Left renal pelvis (tissue), 4 donors: ENCODE measurements at regions not wholly inside any gene's neighbourhood (a gene's known extent, or its start where the extent isn't known, plus 50 kb on each side); places are given as distances from the start of the nearest gene placed in this dataset.

ENCODE experiments used
- DNase-seq, 4 donors: peaks; one replicate each; pipeline ENCODE4 v3.0.0-alpha.2; 2013; ENCODE audit warnings: low read depth in 4 of 4, low spot score in 3 of 4

GRCh38 chr15:81454024-81454423 lies 80.0 kb upstream of the TMC3 start:
- DNase-seq, result no peak

DNA sequence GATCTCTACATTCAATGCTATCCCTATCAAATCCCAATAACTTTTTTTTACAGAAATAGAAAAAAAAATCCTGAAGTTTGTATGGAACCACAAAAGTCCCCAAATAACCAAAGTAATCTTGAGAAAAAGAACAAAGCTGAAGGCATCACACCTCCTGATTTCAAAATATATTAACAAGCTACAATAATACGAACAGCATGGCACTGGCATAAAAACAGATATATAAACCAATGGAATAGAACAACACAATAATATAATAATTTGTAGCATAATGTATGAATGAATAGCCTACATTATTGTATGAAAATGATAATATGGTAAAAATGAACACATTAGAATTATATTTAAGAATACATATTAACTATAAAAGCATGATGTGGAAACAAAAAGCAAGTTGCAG lies 76.7 kb upstream of the TMC3 start:
- no peak for DNase-seq

- DNase-seq, result no peak
Observed at GRCh38 chr15:81449836-81450474, 75.9 kb upstream of the TMC3 start.

GRCh38 chr15:81443040-81443820 lies 69.2 kb upstream of the TMC3 start:
- no peak for DNase-seq

DNA sequence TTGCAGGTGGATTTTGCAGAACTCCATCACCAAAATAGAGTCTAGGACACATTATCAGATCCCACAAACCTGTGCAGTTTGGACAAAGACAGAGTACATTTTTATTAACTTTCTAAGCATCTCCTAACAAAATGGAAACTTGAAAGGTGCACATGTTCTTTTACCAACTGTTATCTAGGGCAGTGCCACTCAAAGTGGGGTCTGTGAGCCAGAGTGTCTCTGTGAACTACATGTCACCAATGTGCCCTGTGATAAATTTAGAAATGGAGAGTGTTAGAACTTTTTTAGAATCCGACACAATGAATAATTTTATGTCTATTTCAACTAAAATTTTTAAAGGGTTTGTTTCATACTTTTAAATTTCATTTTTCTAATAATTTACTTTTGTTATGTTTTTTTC lies 68.4 kb upstream of the TMC3 start:
- DNase-seq, result no peak

GRCh38 chr15:81434851-81435250 lies 60.8 kb upstream of the TMC3 start:
- DNase-seq, result no peak

GRCh38 chr15:81433462-81433861 lies 59.4 kb upstream of the TMC3 start:
- no peak for DNase-seq

- DNase-seq, result no peak
Observed at GRCh38 chr15:81432179-81432578, 58.2 kb upstream of the TMC3 start.

GRCh38 chr15:81427176-81427575 lies 53.2 kb upstream of the TMC3 start:
- no peak for DNase-seq

DNA sequence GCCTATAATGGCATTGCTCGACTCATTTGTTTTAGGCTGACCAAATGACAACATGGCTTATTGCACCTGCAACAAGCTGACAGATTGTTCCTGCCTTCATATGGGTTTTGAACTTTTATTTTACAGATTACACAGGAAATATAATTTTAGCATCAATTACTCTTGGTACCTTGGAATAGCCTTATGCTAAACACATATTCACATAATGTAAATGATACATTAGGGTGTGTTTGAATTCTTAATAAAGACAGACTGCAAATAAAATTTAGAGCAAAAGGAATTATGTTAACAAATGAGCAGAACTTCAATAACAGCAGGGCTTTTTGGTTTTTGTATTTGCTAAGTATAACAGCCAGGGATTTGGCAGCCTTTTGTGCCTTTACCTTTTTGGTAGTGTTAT lies 51.9 kb upstream of the TMC3 start:
- DNase-seq, result no peak
